ENCODE measurements at regions not wholly inside any gene's neighbourhood (a gene's known extent, or its start where the extent isn't known, plus 50 kb on each side); places are given as distances from the start of the nearest gene placed in this dataset.

GRCh38 chr22:27310966-27311697 lies 490.4 kb downstream of the MN1 start:
- no peaks in the 10 kb centered on the region for H3K4me1 ChIP-seq (ENCODE audit: control insufficient read depth in 2 of 2, insufficient read depth in 2 of 2, low read length in 2 of 2)
- ATAC-seq (ENCODE audit: low read depth) = no peak
- intact Hi-C loops (cut with micrococcal nuclease) = no loop called here
- H3K27me3 ChIP-seq (replicated peaks in 1 of 4; ENCODE audit: control extremely low read depth in 1 of 4, control insufficient read depth in 3 of 4, insufficient read depth in 4 of 4, low read length in 3 of 4) = no peaks in the 10 kb centered on the region
- H4K20me1 ChIP-seq (ENCODE audit: control insufficient read depth, insufficient read depth, low read length, poor library complexity, severe bottlenecking) = no peaks in the 10 kb centered on the region
- no peaks in the 10 kb centered on the region for H3K36me3 ChIP-seq (replicated peaks in 1 of 2; ENCODE audit: control extremely low read depth in 1 of 2, control insufficient read depth in 1 of 2, extremely low read depth in 1 of 2, insufficient read depth in 2 of 2, low read length in 1 of 2)
- Mint-ChIP-seq H3K27ac (no peak overlapping the region), H3K27me3 (peaks cover 5% of the 10 kb centered on the region), H3K4me3 (no peak overlapping the region), H3K4me1 (no peaks in the 10 kb centered on the region), H3K9me3 (ENCODE audit: insufficient read depth) (no peaks in the 10 kb centered on the region)
- peaks cover 0 to 8% (median 0%) of the 10 kb centered on the region in 3 donors for H3K9me3 ChIP-seq (ENCODE audit: control extremely low read depth in 1 of 3, control insufficient read depth in 2 of 3, insufficient read depth in 1 of 3, low read length in 2 of 3)
- 90% methylated on average over 30 of the region's 30 CpGs for WGBS (ENCODE audit: insufficient coverage)
- H2AFZ ChIP-seq (ENCODE audit: insufficient read depth, low read depth, low read length, poor library complexity, severe bottlenecking) = no peak overlapping the region
- H3K4me3 ChIP-seq (ENCODE audit: control extremely low read depth in 1 of 5, extremely low read depth in 1 of 5, insufficient read depth in 1 of 5, low read depth in 2 of 5, low read length in 4 of 5) = no peak overlapping the region
- H3K9ac ChIP-seq (ENCODE audit: low read length) = no peak overlapping the region
- ChIA-PET POLR2A (no interaction called here), CTCF (no interaction called here)
- no peak overlapping the region for H3K4me2 ChIP-seq (replicated peaks; ENCODE audit: low read depth, low read length, poor library complexity, severe bottlenecking)
- no peaks in the 10 kb centered on the region for H3K79me2 ChIP-seq (ENCODE audit: control insufficient read depth, insufficient read depth, low read length)
- TF ChIP-seq EZH2 (IDR thresholded peaks at IDR 0.05; ENCODE audit: borderline replicate concordance, insufficient read depth, low read depth, low read length, poor library complexity, severe bottlenecking) = no peak
- TF ChIP-seq, protein P1, sequence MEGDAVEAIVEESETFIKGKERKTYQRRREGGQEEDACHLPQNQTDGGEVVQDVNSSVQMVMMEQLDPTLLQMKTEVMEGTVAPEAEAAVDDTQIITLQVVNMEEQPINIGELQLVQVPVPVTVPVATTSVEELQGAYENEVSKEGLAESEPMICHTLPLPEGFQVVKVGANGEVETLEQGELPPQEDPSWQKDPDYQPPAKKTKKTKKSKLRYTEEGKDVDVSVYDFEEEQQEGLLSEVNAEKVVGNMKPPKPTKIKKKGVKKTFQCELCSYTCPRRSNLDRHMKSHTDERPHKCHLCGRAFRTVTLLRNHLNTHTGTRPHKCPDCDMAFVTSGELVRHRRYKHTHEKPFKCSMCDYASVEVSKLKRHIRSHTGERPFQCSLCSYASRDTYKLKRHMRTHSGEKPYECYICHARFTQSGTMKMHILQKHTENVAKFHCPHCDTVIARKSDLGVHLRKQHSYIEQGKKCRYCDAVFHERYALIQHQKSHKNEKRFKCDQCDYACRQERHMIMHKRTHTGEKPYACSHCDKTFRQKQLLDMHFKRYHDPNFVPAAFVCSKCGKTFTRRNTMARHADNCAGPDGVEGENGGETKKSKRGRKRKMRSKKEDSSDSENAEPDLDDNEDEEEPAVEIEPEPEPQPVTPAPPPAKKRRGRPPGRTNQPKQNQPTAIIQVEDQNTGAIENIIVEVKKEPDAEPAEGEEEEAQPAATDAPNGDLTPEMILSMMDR (IDR thresholded peaks at IDR 0.05) = no peak
- no peak overlapping the region for H3K27ac ChIP-seq (ENCODE audit: low read length in 2 of 2)
- no peak for DNase-seq

GRCh38 chr22:27311698-27312550 lies 489.6 kb downstream of the MN1 start:
- no peak overlapping the region for H2AFZ ChIP-seq (ENCODE audit: insufficient read depth, low read depth, low read length, poor library complexity, severe bottlenecking)
- no peak overlapping the region for H3K9ac ChIP-seq (ENCODE audit: low read length)
- Mint-ChIP-seq H3K27ac (no peak overlapping the region), H3K4me1 (no peaks in the 10 kb centered on the region), H3K9me3 (ENCODE audit: insufficient read depth) (no peaks in the 10 kb centered on the region), H3K27me3 (peaks cover 11% of the 10 kb centered on the region), H3K4me3 (no peak overlapping the region)
- ChIA-PET CTCF (no interaction called here), POLR2A (no interaction called here)
- no peaks in the 10 kb centered on the region for H4K20me1 ChIP-seq (ENCODE audit: control insufficient read depth, insufficient read depth, low read length, poor library complexity, severe bottlenecking)
- peaks cover 0 to 9% (median 0%) of the 10 kb centered on the region in 3 donors for H3K9me3 ChIP-seq (ENCODE audit: control extremely low read depth in 1 of 3, control insufficient read depth in 2 of 3, insufficient read depth in 1 of 3, low read length in 2 of 3)
- intact Hi-C loops (cut with micrococcal nuclease) = no loop called here
- H3K4me1 ChIP-seq (ENCODE audit: control insufficient read depth in 2 of 2, insufficient read depth in 2 of 2, low read length in 2 of 2) = no peaks in the 10 kb centered on the region
- no peak overlapping the region for H3K27ac ChIP-seq (ENCODE audit: low read length in 2 of 2)
- H3K79me2 ChIP-seq (ENCODE audit: control insufficient read depth, insufficient read depth, low read length) = no peaks in the 10 kb centered on the region
- DNase-seq (no peak), ATAC-seq (ENCODE audit: low read depth) (no peak)
- WGBS (ENCODE audit: insufficient coverage) = 75% methylated on average over 15 of the region's 16 CpGs
- H3K36me3 ChIP-seq (replicated peaks in 1 of 2; ENCODE audit: control extremely low read depth in 1 of 2, control insufficient read depth in 1 of 2, extremely low read depth in 1 of 2, insufficient read depth in 2 of 2, low read length in 1 of 2) = no peaks in the 10 kb centered on the region
- H3K4me2 ChIP-seq (replicated peaks; ENCODE audit: low read depth, low read length, poor library complexity, severe bottlenecking) = no peak overlapping the region
- no peak for TF ChIP-seq EZH2 (IDR thresholded peaks at IDR 0.05; ENCODE audit: borderline replicate concordance, insufficient read depth, low read depth, low read length, poor library complexity, severe bottlenecking)
- TF ChIP-seq, protein P1 (IDR thresholded peaks at IDR 0.05) = no peak
- no peaks in the 10 kb centered on the region for H3K27me3 ChIP-seq (replicated peaks in 1 of 4; ENCODE audit: control extremely low read depth in 1 of 4, control insufficient read depth in 3 of 4, insufficient read depth in 4 of 4, low read length in 3 of 4)
- no peak overlapping the region for H3K4me3 ChIP-seq (ENCODE audit: control extremely low read depth in 1 of 5, extremely low read depth in 1 of 5, insufficient read depth in 1 of 5, low read depth in 2 of 5, low read length in 4 of 5)
